Calu3 (cell line): ENCODE measurements at regions not wholly inside any gene's neighbourhood (a gene's known extent, or its start where the extent isn't known, plus 50 kb on each side); places are given as distances from the start of the nearest gene placed in this dataset.

Experiments used
- BruUV-seq: library from RNA; stranded (reverse); fragments of 400-500 nt; replicated peaks from 2 replicates; lab custom pipeline; 2021; lab: Mats Ljungman, UMichigan
- CTCF ChIA-PET: fragments of 300-600 bp; sonication (Branson Sonifier 250); formaldehyde crosslinking; loops from one replicate; lab custom pipeline; 2022; ENCODE audit warnings: antibody characterized with exemption; lab: Charles Lee
- DNase-seq: peaks from one replicate; pipeline ENCODE4 v3.0.0; 2022
- H3K27ac Mint-ChIP-seq: one replicate; pipeline ENCODE4 v1.8.0; 2022; ENCODE audit warnings: mixed read lengths; ENCODE audit not compliant: unreplicated experiment
- H3K27me3 Mint-ChIP-seq: one replicate; pipeline ENCODE4 v1.8.0; 2022; ENCODE audit warnings: mixed read lengths; ENCODE audit not compliant: unreplicated experiment
- H3K36me3 Mint-ChIP-seq: one replicate; pipeline ENCODE4 v1.8.0; 2022; ENCODE audit warnings: mild to moderate bottlenecking, moderate library complexity, mixed read lengths; ENCODE audit not compliant: insufficient read depth, unreplicated experiment
- H3K4me1 Mint-ChIP-seq: one replicate; pipeline ENCODE4 v1.8.0; 2022; ENCODE audit warnings: mild to moderate bottlenecking, low read depth, mixed read lengths; ENCODE audit not compliant: unreplicated experiment
- H3K4me3 Mint-ChIP-seq: one replicate; pipeline ENCODE4 v1.8.0; 2022; ENCODE audit warnings: mild to moderate bottlenecking, low read depth, moderate library complexity, mixed read lengths; ENCODE audit not compliant: unreplicated experiment
- H3K9me3 Mint-ChIP-seq: one replicate; pipeline ENCODE4 v1.8.0; 2022; ENCODE audit warnings: low read depth, mixed read lengths; ENCODE audit not compliant: unreplicated experiment
- CTCF ChIP-seq: fragments of 200-600 bp; IDR thresholded peaks from one replicate; pipeline ENCODE4 v1.8.0; 2022; ENCODE audit warnings: antibody characterized with exemption; ENCODE audit not compliant: unreplicated experiment
- intact Hi-C: fragments of 100-400 bp; cut with micrococcal nuclease; formaldehyde crosslinking; loops from one replicate; pipeline ENCODE4 v1.10.0; 2022; ENCODE audit not compliant: unreplicated experiment

DNA sequence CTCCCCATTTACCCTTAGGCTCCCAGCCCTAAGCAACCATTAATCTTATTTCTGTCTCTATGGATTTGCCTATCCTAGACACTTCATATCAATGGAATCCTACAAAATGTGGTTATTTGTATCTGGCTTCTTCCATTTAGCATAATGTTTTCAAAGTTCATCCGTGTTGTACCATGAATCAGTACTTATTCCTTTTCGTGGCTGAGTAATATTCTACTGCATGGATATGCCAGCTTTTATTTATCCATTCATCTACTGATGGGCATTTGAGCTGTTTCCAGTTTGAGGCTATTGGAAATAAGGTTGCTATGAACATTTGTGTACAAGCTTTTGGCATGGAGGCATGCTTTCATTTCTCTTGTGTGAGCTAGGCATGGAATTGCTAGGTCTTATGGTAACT, 121.1 kb downstream of the WDR11 start:
- H3K4me1 Mint-ChIP-seq: peaks cover 9% of the 10 kb centered on the region
- intact Hi-C loops: no loop called here
- no peak for TF ChIP-seq CTCF
- H3K9me3 Mint-ChIP-seq: peaks cover 5% of the 10 kb centered on the region
- CTCF ChIA-PET: no interaction called here
- no TSS peak for BruUV-seq
- no peaks in the 10 kb centered on the region for H3K27me3 Mint-ChIP-seq
- no peak overlapping the region for H3K4me3 Mint-ChIP-seq
- no peak for DNase-seq
- no peak overlapping the region for H3K27ac Mint-ChIP-seq
- H3K36me3 Mint-ChIP-seq: no peaks in the 10 kb centered on the region

- Mint-ChIP-seq H3K36me3 (peaks cover 4% of the 10 kb centered on the region), H3K27me3 (no peaks in the 10 kb centered on the region), H3K4me3 (no peak overlapping the region), H3K27ac (no peak overlapping the region), H3K9me3 (peaks cover 5% of the 10 kb centered on the region), H3K4me1 (peaks cover 9% of the 10 kb centered on the region)
- no TSS peak for BruUV-seq
- no peak for TF ChIP-seq CTCF
- no peak for DNase-seq
- CTCF ChIA-PET: no interaction called here
- intact Hi-C loops: no loop called here
Observed at GRCh38 chr10:120975072-120975867, 124.1 kb downstream of the WDR11 start.

GRCh38 chr10:120975868-120976225, 124.7 kb downstream of the WDR11 start:
- H3K27me3 Mint-ChIP-seq: no peaks in the 10 kb centered on the region
- peaks cover 12% of the 10 kb centered on the region for H3K4me1 Mint-ChIP-seq
- CTCF ChIA-PET: no interaction called here
- DNase-seq: no peak
- H3K27ac Mint-ChIP-seq: no peak overlapping the region
- TF ChIP-seq CTCF: no peak
- H3K36me3 Mint-ChIP-seq: peaks cover 4% of the 10 kb centered on the region
- no peak overlapping the region for H3K4me3 Mint-ChIP-seq
- no TSS peak for BruUV-seq
- intact Hi-C loops: no loop called here
- H3K9me3 Mint-ChIP-seq: peaks cover 5% of the 10 kb centered on the region

DNA sequence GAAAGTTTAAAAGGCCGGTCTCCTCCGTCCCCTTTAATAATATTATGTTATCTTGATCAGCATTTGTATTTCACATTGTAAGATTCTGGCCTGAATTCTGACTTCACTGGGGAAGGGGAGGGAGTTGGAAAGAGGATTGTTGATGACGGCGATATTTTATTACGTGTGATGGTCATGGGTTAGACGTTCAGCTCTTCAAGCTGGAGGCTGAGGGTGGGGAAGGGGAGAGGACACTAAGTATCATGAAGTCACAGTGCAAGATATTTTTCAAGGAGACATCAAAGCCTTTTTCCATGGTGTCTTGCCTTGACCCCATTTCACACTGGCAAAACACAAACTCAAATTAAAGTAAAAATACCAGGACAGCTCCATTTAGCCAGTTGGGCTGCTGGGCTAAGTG, 126.7 kb downstream of the WDR11 start:
- Mint-ChIP-seq H3K27ac (no peak overlapping the region), H3K9me3 (peaks cover 5% of the 10 kb centered on the region), H3K36me3 (peaks cover 8% of the 10 kb centered on the region), H3K4me3 (no peak overlapping the region), H3K4me1 (peaks cover 22% of the 10 kb centered on the region), H3K27me3 (no peaks in the 10 kb centered on the region)
- TF ChIP-seq CTCF: no peak
- intact Hi-C loops: no loop called here
- CTCF ChIA-PET: no interaction called here
- no TSS peak for BruUV-seq
- DNase-seq: no peak
